SK-N-SH treated with all-trans-retinoic acid at 6 μM for 48 hours (cell line): ENCODE measurements at regions not wholly inside any gene's neighbourhood (a gene's known extent, or its start where the extent isn't known, plus 50 kb on each side); places are given as distances from the start of the nearest gene placed in this dataset.

Experiments used
- ATAC-seq: fragments of 200-7000 bp; cut with Tn5 transposase; 3 replicates; pipeline ENCODE4 v1.9.1; 2020; ENCODE audit warnings: mild to moderate bottlenecking, moderate library complexity
- ARNTL ChIP-seq: fragments of 450-650 bp; formaldehyde crosslinking; IDR thresholded peaks from 2 replicates; pipeline ENCODE4 v1.5.0; 2020; ENCODE audit warnings: low read depth, mild to moderate bottlenecking, moderate library complexity, borderline replicate concordance
- BACH2 ChIP-seq: fragments of 250-450 bp; sonication (Bioruptor Pico); IDR thresholded peaks from 2 replicates; pipeline ENCODE4 v1.9.0; 2021; ENCODE audit warnings: mild to moderate bottlenecking, borderline replicate concordance
- CSDC2 ChIP-seq: fragments of 250-450 bp; sonication (Bioruptor Pico); IDR thresholded peaks from 2 replicates; pipeline ENCODE4 v1.5.0; 2020; ENCODE audit warnings: mild to moderate bottlenecking, moderate library complexity
- ESRRG ChIP-seq: fragments of 250-450 bp; sonication (Bioruptor Pico); IDR thresholded peaks from 2 replicates; pipeline ENCODE4 v1.6.1; 2021; ENCODE audit warnings: mild to moderate bottlenecking
- GLIS3 ChIP-seq: fragments of 250-450 bp; sonication (Bioruptor Pico); IDR thresholded peaks from 2 replicates; pipeline ENCODE4 v1.5.0; 2020; ENCODE audit warnings: mild to moderate bottlenecking, moderate library complexity
- OSR1 ChIP-seq: fragments of 250-450 bp; sonication (Bioruptor Pico); IDR thresholded peaks from 2 replicates; pipeline ENCODE4 v1.8.0; 2022; ENCODE audit warnings: moderate library complexity, mild to moderate bottlenecking, inconsistent platforms
- PPARA ChIP-seq: fragments of 250-450 bp; sonication (Bioruptor Pico); IDR thresholded peaks from 2 replicates; pipeline ENCODE4 v1.5.0; 2020; ENCODE audit warnings: mild to moderate bottlenecking, borderline replicate concordance
- RARB ChIP-seq: fragments of 250-450 bp; sonication (Bioruptor Pico); IDR thresholded peaks from 2 replicates; pipeline ENCODE4 v1.8.0; 2021; ENCODE audit warnings: mild to moderate bottlenecking, moderate library complexity
- SNAI2 ChIP-seq: fragments of 250-450 bp; sonication (Bioruptor Pico); IDR thresholded peaks from 2 replicates; pipeline ENCODE4 v1.5.0; 2020; ENCODE audit warnings: mild to moderate bottlenecking, moderate library complexity
- TCF4 ChIP-seq: fragments of 250-450 bp; sonication (Bioruptor Pico); IDR thresholded peaks from 2 replicates; pipeline ENCODE4 v1.8.0; 2021; ENCODE audit warnings: mild to moderate bottlenecking, moderate library complexity, borderline replicate concordance
- TOX ChIP-seq: fragments of 250-450 bp; sonication (Bioruptor Pico); IDR thresholded peaks from 2 replicates; pipeline ENCODE4 v1.8.0; 2021; ENCODE audit warnings: mild to moderate bottlenecking, moderate library complexity, borderline replicate concordance
- ZC3H10 ChIP-seq: fragments of 250-450 bp; sonication (Bioruptor Pico); IDR thresholded peaks from 2 replicates; pipeline ENCODE4 v1.5.1; 2021; ENCODE audit warnings: mild to moderate bottlenecking, moderate library complexity
- ZFP3 ChIP-seq: fragments of 250-450 bp; sonication (Bioruptor Pico); IDR thresholded peaks from 2 replicates; pipeline ENCODE4 v1.5.0; 2020; ENCODE audit warnings: mild to moderate bottlenecking, moderate library complexity
- ZFP30 ChIP-seq: fragments of 450-650 bp; formaldehyde crosslinking; IDR thresholded peaks from 2 replicates; pipeline ENCODE4 v1.5.0; 2022; ENCODE audit warnings: mild to moderate bottlenecking, moderate library complexity
- ZNF565 ChIP-seq: fragments of 450-650 bp; formaldehyde crosslinking; conservative IDR thresholded peaks from 2 replicates; pipeline ENCODE4 v1.5.0; 2020; ENCODE audit warnings: low read depth, mild to moderate bottlenecking, moderate library complexity
- ZNF70 ChIP-seq: fragments of 450-650 bp; formaldehyde crosslinking; IDR thresholded peaks from 2 replicates; pipeline ENCODE4 v1.5.0; 2020; ENCODE audit warnings: mild to moderate bottlenecking, moderate library complexity
- ZNF8 ChIP-seq: fragments of 450-650 bp; formaldehyde crosslinking; IDR thresholded peaks from 2 replicates; pipeline ENCODE4 v1.5.0; 2020; ENCODE audit warnings: mild to moderate bottlenecking, moderate library complexity
- TF ChIP-seq, protein P1 (sequence below): fragments of 250-450 bp; sonication (Bioruptor Pico); IDR thresholded peaks from 2 replicates; pipeline ENCODE4 v1.5.1; 2021; ENCODE audit warnings: mild to moderate bottlenecking, moderate library complexity
- TF ChIP-seq, protein P2 (sequence below): fragments of 250-450 bp; sonication (Bioruptor Pico); IDR thresholded peaks from 2 replicates; pipeline ENCODE4 v1.5.1; 2020; ENCODE audit warnings: low read depth, mild to moderate bottlenecking, moderate library complexity

GRCh38 chr13:90430127-90430526, 917.4 kb upstream of the MIR17HG start:
- no peak for ATAC-seq
- TF ChIP-seq TCF4 (CRISPR knock-in tag) (no peak), ZFP30 (no peak), TOX (CRISPR knock-in tag) (no peak), CSDC2 (no peak), SNAI2 (CRISPR knock-in tag) (no peak), RARB (CRISPR knock-in tag) (no peak), ESRRG (no peak), PPARA (CRISPR knock-in tag) (no peak), ZFP3 (CRISPR knock-in tag) (no peak), ZNF70 (CRISPR knock-in tag) (no peak)
- TF ChIP-seq, protein P1, sequence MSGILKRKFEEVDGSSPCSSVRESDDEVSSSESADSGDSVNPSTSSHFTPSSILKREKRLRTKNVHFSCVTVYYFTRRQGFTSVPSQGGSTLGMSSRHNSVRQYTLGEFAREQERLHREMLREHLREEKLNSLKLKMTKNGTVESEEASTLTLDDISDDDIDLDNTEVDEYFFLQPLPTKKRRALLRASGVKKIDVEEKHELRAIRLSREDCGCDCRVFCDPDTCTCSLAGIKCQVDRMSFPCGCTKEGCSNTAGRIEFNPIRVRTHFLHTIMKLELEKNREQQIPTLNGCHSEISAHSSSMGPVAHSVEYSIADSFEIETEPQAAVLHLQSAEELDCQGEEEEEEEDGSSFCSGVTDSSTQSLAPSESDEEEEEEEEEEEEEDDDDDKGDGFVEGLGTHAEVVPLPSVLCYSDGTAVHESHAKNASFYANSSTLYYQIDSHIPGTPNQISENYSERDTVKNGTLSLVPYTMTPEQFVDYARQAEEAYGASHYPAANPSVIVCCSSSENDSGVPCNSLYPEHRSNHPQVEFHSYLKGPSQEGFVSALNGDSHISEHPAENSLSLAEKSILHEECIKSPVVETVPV (CRISPR knock-in tag): no peak

GRCh38 chr13:90436697-90437096, 910.8 kb upstream of the MIR17HG start:
- TF ChIP-seq, protein P2, sequence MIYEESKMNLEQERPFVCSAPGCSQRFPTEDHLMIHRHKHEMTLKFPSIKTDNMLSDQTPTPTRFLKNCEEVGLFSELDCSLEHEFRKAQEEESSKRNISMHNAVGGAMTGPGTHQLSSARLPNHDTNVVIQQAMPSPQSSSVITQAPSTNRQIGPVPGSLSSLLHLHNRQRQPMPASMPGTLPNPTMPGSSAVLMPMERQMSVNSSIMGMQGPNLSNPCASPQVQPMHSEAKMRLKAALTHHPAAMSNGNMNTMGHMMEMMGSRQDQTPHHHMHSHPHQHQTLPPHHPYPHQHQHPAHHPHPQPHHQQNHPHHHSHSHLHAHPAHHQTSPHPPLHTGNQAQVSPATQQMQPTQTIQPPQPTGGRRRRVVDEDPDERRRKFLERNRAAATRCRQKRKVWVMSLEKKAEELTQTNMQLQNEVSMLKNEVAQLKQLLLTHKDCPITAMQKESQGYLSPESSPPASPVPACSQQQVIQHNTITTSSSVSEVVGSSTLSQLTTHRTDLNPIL (CRISPR knock-in tag): no peak
- TF ChIP-seq ZFP30: no peak
- no peak for TF ChIP-seq ARNTL (CRISPR knock-in tag)
- TF ChIP-seq, protein P1 (CRISPR knock-in tag): no peak
- no peak for TF ChIP-seq TCF4 (CRISPR knock-in tag)
- no peak for TF ChIP-seq ZNF565 (CRISPR knock-in tag)
- no peak for TF ChIP-seq ZNF70 (CRISPR knock-in tag)
- TF ChIP-seq SNAI2 (CRISPR knock-in tag): no peak
- no peak for TF ChIP-seq BACH2 (CRISPR knock-in tag)
- no peak for TF ChIP-seq OSR1 (CRISPR knock-in tag)
- no peak for TF ChIP-seq ZNF8 (CRISPR knock-in tag)
- no peak for ATAC-seq

GRCh38 chr13:90438576-90438975, 908.9 kb upstream of the MIR17HG start:
- no peak for ATAC-seq
- TF ChIP-seq SNAI2 (CRISPR knock-in tag) (no peak), ZNF8 (CRISPR knock-in tag) (no peak), PPARA (CRISPR knock-in tag) (no peak), ZNF565 (CRISPR knock-in tag) (no peak), ESRRG (no peak), ZNF70 (CRISPR knock-in tag) (no peak), TCF4 (CRISPR knock-in tag) (no peak), ZFP3 (CRISPR knock-in tag) (no peak), ZC3H10 (no peak), RARB (CRISPR knock-in tag) (no peak)
- TF ChIP-seq, protein P2 (CRISPR knock-in tag): no peak
- TF ChIP-seq, protein P1 (CRISPR knock-in tag): no peak

GRCh38 chr13:90443268-90443667, 904.2 kb upstream of the MIR17HG start:
- ATAC-seq: no peak
- TF ChIP-seq ZFP3 (CRISPR knock-in tag) (no peak), GLIS3 (CRISPR knock-in tag) (no peak), ZFP30 (no peak), TOX (CRISPR knock-in tag) (no peak), ZNF8 (CRISPR knock-in tag) (no peak)
- TF ChIP-seq, all 23 proteins: peak for 0
